ENCODE measurements at regions not wholly inside any gene's neighbourhood (a gene's known extent, or its start where the extent isn't known, plus 50 kb on each side); places are given as distances from the start of the nearest gene placed in this dataset.

GRCh38 chr11:81825346-81825745 is 908.3 kb downstream of the FAM181B start:
- no peak overlapping the region for H3K9ac ChIP-seq (replicated peaks; ENCODE audit: extremely low read depth, insufficient read depth, low read length)
- no TSS peak for BruUV-seq (replicated peaks)
- H3K4me1 ChIP-seq (ENCODE audit: control insufficient read depth, extremely low read depth, insufficient read depth, low read length), result no peaks in the 10 kb centered on the region
- H3K36me3 ChIP-seq (ENCODE audit: control insufficient read depth in 2 of 2, extremely low read depth in 1 of 2, insufficient read depth in 2 of 2, low read length in 2 of 2), result no peaks in the 10 kb centered on the region
- ChIA-PET POLR2A (no interaction called here), CTCF (no interaction called here)
- H3K9me3 ChIP-seq (replicated peaks; ENCODE audit: control insufficient read depth, insufficient read depth, low read length), result peaks cover 3% of the 10 kb centered on the region
- DNase-seq (ENCODE audit: low read depth, low spot score) (no peak), FAIRE-seq (no peak)
- dilution Hi-C loops (cut with MboI; ENCODE audit: extremely low pct_ligation_motif_present, low sequenced_read_pairs) (no loop called here), intact Hi-C loops (cut with micrococcal nuclease) (no loop called here)
- H3K4me3 ChIP-seq (replicated peaks in 1 of 3; ENCODE audit: insufficient read depth in 1 of 3, low read depth in 1 of 3, low read length in 3 of 3), result no peak overlapping the region
- no peaks in the 10 kb centered on the region for H3K79me2 ChIP-seq (ENCODE audit: control insufficient read depth, insufficient read depth, low read length)
- H3K27me3 ChIP-seq (ENCODE audit: control insufficient read depth in 2 of 2, insufficient read depth in 2 of 2, low read length in 2 of 2), result no peaks in the 10 kb centered on the region
- no peak overlapping the region for H3K27ac ChIP-seq (ENCODE audit: insufficient read depth, low read depth, low read length)
- TF ChIP-seq EZH2 (IDR thresholded peaks at IDR 0.05; ENCODE audit: borderline replicate concordance, low read depth, low read length, severe bottlenecking) (no peak), GATA2 (IDR thresholded peaks at IDR 0.05; ENCODE audit: insufficient read depth, insufficient read length, low read depth, low read length) (no peak), MYC (IDR thresholded peaks at IDR 0.05; ENCODE audit: low read depth, low read length) (no peak), POLR2A (IDR thresholded peaks at IDR 0.05; ENCODE audit: low read depth, low read length) (no peak), JUN (IDR thresholded peaks at IDR 0.05; ENCODE audit: borderline replicate concordance, insufficient read depth, insufficient read length, low read depth) (no peak), CTCF (IDR thresholded peaks at IDR 0.05; ENCODE audit: extremely low read depth in 1 of 2, insufficient read depth in 1 of 2, low read depth in 1 of 2, low read length in 2 of 2) (no peak), MAX (IDR thresholded peaks at IDR 0.05; ENCODE audit: insufficient read depth, insufficient read length) (no peak), FOS (IDR thresholded peaks at IDR 0.05; ENCODE audit: borderline replicate concordance, insufficient read depth, low read length) (no peak), POLR2AphosphoS5 (IDR thresholded peaks at IDR 0.05; ENCODE audit: insufficient read depth, low read depth, low read length) (no peak)
- H3K9me1 ChIP-seq (replicated peaks; ENCODE audit: control insufficient read depth, extremely low read depth, insufficient read depth, low read length), result no peaks in the 10 kb centered on the region
- H4K20me1 ChIP-seq (replicated peaks; ENCODE audit: control insufficient read depth, extremely low read depth, insufficient read depth, low read length), result no peaks in the 10 kb centered on the region
- H3K4me2 ChIP-seq (ENCODE audit: insufficient read depth, low read length), result no peak overlapping the region
- H2AFZ ChIP-seq (ENCODE audit: low read depth, low read length), result no peak overlapping the region
